Activated CD4-positive, alpha-beta T cell treated with anti-CD3 and anti-CD28 coated beads, Interleukin-2, amount 50 U/mL, for 16 hours (primary cell): ENCODE measurements at regions not wholly inside any gene's neighbourhood (a gene's known extent, or its start where the extent isn't known, plus 50 kb on each side); places are given as distances from the start of the nearest gene placed in this dataset.
"Not testable (repeated sequence)": the region's sequence is repeated elsewhere in the genome, so short reads cannot be mapped to it uniquely, and the experiment has no call there.

Source experiments
- DNase-seq: peaks from one replicate; pipeline ENCODE4 v3.0.0-alpha.2; 2020

DNA sequence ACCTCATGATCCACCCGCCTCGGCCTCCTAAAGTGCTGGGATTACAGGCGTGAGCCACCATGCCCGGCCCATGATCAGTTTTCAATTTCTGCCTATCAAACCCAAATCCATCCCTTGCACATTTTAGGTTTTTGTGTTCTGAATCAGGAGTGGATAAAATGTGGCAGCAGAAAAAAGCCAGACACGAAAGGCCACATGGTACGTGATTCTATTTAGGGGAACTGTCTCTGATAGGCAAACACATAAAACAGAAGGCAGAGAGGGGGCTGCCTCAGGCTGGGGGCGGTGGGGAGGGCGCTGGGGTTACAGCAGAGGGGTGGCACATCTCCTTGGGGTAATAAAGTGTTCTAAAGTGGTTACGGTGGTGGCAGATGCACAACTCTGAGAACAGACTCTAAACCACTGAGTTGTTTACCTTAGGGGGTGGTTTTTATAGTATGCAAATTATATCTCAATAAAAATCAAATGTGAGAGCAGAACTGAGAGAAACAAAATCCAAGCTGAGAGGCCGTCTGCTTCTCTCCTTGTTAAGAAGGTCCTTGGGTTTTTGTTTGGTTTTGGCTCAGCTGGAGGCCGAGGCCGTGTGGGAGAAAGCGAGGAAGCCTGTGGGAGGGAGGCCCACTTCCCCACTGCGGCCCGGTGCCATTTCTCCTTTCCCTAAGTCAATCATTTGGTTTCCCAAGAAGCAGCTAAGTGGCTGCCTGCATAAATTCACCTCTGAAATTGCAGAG lies 78.0 kb downstream of the SOWAHC start:
- no peak for DNase-seq

DNA sequence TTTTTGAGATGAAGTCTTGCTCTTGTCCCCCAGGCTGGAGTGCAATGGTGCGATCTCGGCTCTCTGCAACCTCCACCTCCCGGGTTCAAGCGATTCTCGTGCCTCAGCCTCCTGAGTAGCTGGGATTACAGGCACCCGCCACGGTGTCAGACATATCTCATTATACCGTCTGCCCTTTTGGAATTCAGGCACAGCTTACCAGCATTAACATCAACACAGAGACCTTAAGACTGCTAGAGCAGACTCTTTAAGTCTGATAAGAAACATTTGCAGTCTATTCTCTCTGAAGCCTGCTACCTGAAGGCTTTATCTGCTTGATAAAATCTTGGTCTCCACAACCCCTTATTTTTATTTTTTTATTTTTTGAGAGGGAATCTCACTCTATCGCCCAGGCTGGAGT lies 78.7 kb downstream of the SOWAHC start:
- not testable (repeated sequence) for DNase-seq

- peak; percentile 16 for DNase-seq
These were observed 79.1 kb downstream of the SOWAHC start for GRCh38 chr2:109693292-109693691.

DNA sequence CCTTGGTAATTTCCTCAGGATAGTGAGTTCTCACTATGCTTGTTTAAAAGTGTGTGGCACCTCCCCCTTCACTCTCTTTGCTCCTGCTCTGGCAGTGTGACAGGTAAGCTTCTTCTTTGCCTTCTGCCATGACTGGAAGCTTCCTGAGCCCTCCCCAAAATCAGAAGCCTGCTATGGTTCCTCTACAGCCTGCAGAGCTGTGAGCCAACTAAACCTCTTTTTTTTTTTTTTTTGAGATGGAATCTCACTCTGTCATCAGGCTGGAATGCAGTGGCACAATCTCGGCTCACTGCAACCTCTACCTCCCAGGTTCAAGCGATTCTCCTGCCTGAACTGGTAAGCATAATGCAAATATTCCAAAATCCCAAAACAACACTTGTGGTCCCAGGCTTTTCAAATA lies 80.0 kb downstream of the SOWAHC start:
- DNase-seq, result no peak

DNA sequence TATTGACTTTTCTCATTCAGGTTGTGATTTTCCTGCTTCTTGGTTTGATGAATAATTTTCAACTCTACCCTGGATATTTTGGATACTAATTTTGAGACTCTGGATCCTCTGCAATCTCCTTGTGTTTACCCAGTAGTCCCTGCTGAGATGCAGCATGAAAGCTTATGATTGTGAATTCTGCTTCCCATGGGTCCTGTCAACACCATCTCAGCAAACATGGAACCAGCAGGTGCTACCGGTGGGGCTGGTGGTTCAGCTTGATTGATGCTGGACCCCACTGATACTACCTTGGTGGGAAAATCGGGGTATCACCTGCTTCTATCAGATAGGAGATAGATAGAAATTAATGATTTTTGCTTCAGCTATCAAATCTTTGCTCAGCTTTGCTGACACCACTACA lies 81.1 kb downstream of the SOWAHC start:
- no peak for DNase-seq

DNA sequence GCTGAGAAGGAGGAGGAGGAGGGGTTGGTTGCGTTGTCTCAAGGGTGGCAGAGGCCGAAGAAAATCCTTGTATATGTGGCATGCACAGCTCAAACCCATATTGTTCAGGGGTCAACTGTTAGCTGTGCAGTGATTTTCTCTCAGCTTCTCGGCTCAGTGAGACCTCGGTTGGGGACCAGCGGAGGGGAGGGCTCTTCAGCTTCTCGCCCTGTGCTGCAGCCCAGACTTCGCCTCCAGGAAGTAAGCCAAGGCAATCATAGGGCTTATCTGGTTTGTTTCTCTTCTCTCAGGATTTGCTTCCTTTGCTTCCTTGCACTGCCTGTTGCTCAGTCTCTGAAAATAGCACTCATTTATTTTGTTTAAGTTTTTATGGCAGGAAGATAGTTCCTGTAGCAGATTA lies 85.5 kb downstream of the SOWAHC start:
- no peak for DNase-seq

- no peak for DNase-seq
These were observed 86.6 kb downstream of the SOWAHC start for GRCh38 chr2:109700680-109701274.

GRCh38 chr2:109701362-109701761 lies 87.2 kb downstream of the SOWAHC start:
- no peak for DNase-seq

DNA sequence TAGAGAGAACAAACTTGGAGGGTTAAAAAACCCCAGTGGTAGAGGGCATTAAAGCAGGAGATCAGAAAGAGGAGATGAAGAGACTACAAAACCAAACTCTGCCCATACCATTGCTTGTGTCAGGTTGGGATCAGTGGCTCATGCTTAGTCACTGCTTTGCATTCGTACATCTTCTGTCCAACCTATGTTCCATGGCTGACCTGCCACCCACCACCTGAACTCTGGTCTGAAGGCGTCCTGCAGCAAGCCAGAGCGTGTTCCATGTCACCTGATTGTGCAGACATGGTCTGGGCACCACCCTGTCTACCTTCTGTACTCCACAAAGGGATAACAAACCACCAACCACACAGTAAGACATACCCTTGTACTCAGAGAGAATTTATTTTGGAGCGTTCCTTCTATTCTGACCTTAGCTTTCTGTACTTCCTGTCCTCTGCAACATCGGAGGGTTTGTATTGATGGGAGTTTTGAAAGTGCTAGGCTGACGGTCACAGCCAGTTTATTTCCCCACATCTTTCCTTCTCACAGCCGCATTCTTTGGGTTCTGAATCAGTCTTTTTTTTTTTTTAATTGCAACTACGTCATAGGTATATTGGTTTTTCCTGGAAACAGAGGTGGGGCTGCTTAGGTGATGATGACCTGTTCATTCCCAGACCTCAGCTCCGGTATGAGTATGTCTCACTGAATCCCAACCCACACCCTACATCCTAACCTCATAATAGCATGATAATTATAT lies 88.3 kb downstream of the SOWAHC start:
- peak; percentile 7 for DNase-seq

- no peak for DNase-seq
These were observed 88.9 kb downstream of the SOWAHC start for GRCh38 chr2:109703077-109703476.

DNA sequence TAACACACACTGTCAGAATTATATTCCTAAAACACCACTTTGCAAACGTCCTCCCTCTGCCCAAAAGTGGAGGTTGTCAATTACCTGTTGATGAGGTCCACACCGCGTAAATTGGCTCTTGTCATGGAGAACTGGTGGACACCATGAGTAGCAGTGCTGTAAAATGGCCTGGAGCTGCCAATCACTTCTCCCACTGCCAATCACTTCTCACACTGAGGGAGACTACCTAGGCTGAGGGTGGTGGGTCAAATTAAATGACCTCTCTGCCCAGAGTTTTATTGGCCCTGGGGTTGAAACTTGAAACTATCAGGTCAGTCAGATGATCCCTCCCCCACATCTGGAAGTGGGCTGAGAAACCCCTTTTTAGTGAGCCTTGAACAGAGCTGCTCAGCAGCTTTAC lies 89.6 kb downstream of the SOWAHC start:
- DNase-seq, result no peak

DNA sequence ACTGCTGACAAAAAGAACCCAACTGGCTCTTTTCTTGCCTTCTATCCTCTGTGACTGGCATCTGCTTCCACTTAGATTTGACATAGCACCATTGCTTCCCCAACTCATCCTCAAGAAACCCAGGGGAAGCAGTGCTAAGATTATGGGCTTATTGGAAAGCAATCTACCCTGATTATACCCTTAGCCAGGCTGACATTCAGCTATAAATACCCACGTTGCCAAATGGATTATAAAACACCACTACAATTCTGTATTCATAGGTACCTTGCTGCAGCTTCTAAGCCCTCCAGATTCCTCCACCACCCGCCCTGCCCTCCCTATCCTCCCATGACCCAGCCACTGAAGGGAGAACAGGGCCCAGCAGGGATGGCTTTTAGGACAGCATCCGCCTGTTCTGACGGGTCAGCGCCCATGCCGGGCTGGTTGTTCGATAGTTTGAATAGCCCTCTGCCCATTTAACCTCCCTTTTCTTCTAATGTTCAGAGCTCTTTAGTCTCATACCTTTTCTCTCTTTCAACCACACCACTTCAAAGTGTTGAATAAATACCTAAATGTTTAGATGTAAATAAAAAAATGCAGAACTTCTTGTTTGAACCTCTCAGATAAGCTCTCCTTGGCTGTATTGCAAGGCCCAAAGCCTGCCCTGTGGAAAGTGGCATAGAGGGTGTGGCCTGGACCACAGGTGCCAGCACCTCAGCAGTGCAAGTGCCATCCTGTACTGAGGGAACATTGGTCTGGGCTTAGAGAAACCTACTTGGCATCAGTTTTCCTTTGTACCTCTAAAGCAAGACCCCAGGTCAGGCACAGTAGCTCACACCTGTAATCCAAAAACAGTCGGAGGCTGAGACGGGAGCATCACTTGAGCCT lies 86.6 kb upstream of the RGPD5 start:
- no peak for DNase-seq

GRCh38 chr2:109710505-109711229 lies 83.4 kb upstream of the RGPD5 start:
- DNase-seq, result no peak

- no peak for DNase-seq
These were observed 82.6 kb upstream of the RGPD5 start for GRCh38 chr2:109711230-109712122.

DNA sequence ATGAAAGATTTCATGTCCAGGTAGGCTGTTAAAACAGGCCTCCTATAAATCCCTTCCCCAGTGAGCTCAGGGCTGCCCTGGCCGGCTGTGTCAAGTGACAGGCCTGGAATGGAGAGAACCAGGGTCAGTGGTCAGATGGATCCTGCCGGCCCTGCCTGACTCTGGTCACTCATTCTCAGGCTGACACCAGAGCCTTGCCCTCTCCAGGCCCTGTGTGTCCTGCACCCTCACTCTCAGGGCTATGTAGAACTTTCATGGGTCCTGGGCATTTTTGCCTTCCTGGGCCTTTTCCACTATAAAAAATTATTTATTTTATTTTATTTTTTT lies 82.0 kb upstream of the RGPD5 start:
- no peak for DNase-seq

GRCh38 chr2:109712746-109713145 lies 81.4 kb upstream of the RGPD5 start:
- DNase-seq, result no peak

GRCh38 chr2:109715313-109715805 lies 78.7 kb upstream of the RGPD5 start:
- no peak for DNase-seq

DNA sequence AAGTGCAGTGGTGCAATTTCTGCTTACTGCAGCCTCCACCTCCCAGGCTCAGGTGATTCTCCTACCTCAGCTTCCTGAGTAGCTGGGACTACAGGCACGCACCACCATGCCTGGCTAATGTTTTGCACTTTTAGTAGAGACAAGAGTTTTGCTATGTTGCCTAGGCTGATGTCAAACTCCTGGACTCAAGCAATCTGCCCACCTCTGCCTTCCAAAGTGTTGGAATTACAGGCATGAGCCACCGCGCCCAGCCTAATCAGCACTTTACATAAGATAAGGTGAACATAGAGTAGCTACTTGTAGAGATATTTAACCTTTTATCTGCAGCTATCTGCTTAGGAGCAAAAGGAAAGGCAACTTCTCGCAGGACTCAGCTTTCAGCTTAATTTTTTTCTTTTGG lies 77.5 kb upstream of the RGPD5 start:
- not testable (repeated sequence) for DNase-seq

DNA sequence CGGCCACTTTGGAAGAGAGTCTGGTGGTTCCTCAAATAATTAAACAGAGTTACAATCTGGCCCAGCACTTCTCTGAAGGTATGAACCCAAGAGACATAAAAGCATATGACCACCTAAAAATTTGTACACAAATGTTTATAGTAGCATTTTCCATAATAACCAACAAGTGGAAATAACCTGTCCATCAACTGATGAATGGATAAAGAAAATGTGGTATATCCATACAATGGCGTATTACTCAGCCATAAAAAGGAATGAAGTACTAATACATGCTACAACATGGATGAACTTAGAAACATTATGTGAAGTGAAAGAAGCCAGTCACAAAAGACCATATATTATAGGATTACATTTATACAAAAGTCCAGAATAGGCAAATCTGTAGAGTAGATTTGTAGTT lies 76.0 kb upstream of the RGPD5 start:
- DNase-seq, result no peak

GRCh38 chr2:109719871-109720270 lies 74.2 kb upstream of the RGPD5 start:
- no peak for DNase-seq

DNA sequence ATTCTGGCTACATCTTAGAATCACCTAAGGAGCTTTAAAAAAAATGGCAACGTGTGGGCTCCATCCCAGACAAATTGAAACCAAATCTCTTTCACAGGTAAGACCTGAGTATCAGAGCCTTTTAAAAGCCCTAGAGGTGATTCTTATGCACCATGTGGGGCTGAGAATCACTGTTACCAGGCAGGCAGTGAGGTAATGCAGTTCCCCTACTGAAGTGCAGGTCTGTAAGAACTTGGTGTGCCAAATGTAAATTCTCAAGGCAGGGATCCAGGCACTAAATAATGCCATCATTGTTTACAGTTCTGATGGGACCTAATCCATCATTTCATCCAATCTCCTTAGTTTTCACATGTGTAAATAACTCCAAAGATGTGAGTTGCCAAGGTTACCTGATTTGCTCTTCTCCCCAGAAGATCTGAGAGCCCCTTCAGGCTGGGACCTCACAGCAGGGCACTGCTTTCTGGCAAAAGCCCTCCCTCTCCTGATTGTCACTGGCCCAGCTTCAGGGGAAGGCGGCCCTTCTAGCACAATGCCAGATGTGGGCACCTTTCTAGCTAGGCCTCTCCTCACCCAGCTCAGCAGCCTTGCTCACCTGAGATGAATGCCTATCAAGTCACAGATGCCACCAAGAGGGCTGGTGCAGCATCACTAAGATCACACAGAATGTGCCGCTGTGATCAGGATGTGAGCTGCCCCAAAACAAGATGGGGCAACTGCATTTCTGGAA lies 73.6 kb upstream of the RGPD5 start:
- no peak for DNase-seq
